Stimulated activated CD4-positive, alpha-beta T cell treated with anti-CD3 and anti-CD28 coated beads, Interleukin-1b, Interleukin-23, amount 100 ng/mL, for 24 hours (primary cell): ENCODE measurements at regions not wholly inside any gene's neighbourhood (a gene's known extent, or its start where the extent isn't known, plus 50 kb on each side); places are given as distances from the start of the nearest gene placed in this dataset.
"Not testable (repeated sequence)": the region's sequence is repeated elsewhere in the genome, so short reads cannot be mapped to it uniquely, and the experiment has no call there.

Experiments used
- DNase-seq, 4 experiments: peaks; one replicate each; pipeline ENCODE4 v3.0.0-alpha.2; 2020; ENCODE audit warnings: low read depth in 4 of 4, low spot score in 1 of 4

DNA sequence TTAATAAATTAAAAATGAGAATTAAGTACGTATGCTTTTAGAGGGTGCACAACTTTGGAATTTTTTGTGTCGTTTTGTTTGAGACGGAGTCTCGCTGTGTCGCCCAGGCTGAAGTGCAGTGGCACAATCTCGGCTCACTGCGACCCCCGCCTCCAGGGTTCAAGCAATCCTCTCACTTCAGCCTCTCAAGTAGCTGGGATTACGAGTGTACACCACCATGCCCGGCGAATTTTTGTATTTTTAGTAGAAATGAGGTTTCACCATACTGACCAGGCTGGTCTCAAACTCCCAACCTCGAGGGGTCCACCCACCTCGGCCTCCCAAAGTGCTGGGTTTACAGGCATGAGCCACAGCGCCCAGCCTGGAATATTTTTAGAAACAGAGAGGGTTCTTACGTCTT, 812.4 kb downstream of the TMEM121 start:
- DNase-seq, result not testable (repeated sequence)

DNA sequence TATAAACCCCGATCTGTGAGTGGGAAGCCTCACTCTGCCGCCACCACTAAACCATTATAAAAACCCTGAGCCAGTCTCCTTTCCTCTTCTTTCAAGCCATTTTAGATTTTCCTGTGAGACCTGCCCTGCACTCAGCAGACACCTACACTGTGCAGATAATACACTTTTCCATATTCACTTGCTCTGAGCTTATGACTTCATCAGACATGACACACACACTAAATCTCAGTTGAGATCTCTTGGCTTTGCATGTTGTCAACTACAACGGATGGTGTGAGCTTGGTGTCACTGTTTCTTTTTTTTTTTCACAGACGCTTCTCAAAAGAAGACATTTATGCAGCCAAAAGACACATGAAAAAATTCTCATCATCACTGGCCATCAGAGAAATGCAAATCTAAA, 814.3 kb downstream of the TMEM121 start:
- DNase-seq, result not testable (repeated sequence)

DNA sequence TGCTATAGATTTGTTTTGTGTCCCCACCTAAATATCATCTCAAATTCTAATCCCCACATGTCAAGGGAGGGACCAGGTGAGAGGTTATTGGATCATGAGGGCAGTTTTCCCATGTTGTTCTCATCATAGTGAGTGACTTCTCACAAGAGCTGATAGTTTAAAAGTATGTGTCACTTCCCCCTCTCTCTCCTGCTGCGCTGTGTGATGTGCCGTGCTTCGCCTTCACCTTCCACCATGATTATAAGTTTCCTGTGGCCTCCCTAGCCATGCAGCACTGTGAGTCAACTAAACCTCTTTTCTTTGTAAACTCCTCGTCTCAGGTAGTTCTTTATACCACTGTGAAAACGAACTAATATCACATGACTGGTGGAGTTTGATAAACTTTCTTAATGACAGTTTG, 814.8 kb downstream of the TMEM121 start:
- DNase-seq, result not testable (repeated sequence)

DNA sequence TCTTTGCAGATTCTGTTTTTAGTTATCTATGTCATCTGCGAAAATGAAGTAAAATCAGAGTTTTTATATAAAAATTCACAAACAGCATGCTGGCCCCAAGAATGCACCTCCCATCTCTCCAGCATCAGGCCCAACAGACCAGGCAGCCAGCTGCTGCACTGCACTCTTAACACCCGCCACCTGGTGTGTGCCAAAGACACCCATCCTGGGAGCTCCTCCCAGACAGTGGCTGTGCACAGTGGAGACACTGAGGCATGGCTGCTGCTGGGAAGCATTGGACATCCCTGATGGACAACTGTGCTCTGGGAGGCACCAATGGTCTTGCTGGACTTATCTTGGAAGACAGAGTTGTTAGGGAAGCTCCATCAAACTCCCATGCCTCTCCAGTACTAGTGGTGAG, 817.2 kb downstream of the TMEM121 start:
- no peak for DNase-seq

DNA sequence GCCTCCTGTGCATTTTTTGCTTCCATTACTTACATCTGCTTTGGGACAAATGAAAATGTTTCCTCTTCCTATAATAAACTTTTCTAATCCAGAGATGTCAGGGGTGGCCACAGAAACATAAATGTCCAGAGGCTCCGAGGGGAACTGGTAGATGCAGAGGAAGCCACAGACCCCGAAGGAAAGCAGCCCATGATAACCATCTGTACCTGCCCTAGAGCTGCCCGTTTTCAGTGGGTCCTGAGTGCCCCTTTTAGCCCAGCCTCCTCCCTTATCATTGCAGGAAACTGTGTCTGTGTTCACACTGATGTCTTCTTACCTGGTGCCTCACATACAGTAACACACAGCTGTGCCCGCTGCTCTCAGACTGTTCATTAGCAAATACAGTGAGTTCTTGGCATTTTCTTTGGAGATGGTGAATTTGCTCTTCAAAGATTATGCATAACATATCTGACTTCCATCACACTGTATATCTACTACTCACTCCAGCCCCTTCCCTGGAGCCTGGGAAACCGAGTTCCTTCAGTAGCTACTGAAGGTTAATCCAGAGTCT, 817.8 kb downstream of the TMEM121 start:
- not testable (repeated sequence) for DNase-seq

DNA sequence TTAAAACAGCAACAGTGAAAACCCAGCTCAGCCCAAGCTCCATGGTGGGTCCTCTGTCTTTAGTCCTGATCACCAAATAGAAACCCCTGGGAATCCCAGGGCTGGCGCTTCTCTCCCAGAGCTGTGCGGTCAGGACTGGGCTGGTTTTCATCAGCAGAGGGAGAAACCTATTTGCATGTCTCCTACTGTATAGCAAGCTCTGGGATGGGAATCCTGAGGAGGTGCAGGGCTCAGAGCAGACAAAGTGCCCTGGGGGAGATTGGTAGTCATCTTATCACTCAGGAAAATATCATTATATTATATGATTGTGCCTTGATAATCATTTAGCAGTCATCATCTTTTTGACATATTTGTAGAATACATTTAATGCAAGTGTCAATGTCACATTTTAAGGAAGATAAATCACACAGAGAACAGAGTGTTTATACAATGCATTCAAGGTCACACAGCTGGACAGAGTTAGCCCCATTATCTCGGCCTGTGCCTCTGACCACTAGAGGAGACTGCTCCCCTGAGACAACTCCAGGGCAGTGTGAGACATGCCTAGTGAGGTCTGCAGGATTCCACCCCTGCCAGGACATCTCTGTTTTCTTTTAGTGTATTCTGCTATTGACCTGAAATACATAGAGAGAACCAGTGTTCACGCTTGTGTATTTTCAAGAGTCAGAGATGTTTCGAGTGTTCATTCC, 818.6 kb downstream of the TMEM121 start:
- not testable (repeated sequence) for DNase-seq

DNA sequence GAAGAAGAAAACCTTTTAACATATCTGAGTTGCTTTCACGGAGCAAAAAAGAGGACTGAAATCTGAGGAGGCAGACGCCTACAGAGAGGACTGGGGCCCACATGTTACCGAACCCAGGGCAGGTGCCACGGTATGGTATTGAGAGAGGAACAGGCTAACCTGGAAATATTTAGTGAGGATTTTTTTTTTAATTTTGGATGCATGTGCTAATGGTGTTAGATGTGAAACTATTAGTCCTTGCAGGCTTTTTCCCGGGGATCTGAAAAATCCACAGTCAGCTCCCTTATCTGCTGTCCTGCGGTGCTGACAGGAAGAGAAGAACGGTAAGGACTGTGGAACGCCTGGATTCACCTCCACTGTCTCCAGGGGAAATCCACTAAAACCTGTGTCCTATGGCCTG, 819.7 kb downstream of the TMEM121 start:
- DNase-seq, result no peak

DNA sequence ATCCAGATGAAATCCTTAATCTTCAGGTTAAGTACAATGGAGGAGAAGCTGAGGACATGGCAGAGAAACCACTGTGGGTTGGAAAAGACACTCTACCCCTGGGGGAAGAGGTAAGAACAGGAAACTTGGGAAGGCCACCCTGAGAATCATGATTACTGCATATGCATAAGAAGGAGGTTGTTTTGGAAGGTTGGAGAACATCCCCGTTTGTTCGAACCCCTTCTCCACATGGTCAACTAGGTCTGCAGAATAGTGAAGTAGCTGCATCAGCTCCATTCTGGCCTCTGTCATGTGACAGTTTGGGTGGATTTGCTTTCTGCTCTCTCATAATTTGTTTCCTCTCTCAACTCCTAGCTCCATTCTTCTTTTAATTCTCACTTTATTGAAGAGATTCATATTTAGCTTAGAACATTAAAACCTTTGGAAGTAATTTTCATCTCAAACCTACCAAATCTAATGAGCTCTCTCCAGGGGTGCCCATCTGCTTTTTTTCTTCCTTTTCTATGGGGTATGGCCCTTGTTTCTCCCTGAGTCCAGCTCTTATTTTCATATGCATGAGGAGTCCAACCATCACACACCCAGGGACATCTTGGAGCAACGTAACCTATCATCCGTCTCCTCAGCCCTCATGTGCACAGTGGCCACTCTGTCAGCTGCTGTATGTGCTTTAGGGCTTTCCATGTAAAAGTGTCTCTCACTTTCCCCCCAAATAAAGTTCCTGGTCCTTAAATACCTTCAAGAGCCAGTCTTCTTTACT, 820.3 kb downstream of the TMEM121 start:
- no peak for DNase-seq

DNA sequence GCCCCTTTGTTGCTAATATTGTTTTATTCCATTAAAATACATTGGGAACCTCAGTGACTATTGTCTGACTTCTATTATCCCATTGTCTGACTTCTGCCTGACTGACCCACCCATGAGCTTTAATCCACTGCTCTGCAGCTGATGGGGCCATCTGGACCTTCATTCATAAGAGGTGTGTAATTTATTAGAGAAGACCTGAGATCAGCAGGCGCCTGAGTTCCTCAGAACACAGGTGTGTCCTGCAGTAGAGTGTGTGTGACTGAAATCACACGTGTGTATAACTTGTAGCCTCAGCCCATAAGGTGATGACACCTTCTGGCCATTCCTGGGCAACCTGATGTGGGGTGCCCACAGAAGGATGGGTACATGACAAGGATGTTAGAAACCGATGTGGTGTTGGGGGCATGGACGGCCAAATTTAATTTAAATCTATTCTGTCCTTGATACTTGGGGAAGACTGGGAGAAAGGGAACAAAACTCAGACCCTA, 821.0 kb downstream of the TMEM121 start:
- DNase-seq, result no peak

DNA sequence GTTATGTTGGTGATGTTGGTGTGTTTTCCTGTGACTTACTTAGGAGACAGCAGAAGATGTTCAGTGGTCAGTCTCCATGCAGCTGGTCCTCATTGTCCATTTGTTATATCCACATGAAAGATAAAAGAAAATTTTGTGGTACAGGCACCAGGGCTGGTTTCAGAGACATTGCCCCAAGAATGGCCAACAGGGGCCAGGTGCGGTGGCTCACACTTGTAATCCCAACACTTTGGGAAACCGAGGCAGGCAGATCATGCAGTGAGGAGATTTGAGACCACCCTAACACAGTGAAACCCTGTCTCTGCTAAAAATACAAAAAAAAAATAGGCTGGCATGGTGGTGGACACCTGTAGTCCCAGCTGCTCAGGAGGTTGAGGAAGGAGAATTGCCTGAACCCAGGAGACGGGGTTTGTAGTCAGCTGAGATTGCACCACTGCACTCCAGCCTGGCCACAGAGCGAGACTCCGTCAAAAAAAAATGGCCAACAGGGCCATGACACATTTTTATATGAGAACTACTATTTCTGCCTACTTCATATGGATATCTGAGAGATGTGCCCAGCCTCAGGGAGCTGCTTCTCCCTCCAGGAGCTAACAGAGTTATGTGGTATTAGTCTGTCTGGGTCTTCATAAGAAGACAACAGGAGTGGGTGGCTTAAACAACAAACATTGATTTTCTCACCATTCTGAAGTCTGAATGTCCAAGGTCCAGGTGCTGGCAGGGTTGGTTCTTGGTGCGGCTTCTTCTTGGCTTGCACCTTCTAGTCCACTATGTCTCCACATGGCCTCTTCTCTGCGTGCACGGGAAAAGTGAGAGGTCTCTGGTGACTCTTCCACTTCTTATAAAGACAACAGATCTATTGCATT, 821.7 kb downstream of the TMEM121 start:
- no peak for DNase-seq

DNA sequence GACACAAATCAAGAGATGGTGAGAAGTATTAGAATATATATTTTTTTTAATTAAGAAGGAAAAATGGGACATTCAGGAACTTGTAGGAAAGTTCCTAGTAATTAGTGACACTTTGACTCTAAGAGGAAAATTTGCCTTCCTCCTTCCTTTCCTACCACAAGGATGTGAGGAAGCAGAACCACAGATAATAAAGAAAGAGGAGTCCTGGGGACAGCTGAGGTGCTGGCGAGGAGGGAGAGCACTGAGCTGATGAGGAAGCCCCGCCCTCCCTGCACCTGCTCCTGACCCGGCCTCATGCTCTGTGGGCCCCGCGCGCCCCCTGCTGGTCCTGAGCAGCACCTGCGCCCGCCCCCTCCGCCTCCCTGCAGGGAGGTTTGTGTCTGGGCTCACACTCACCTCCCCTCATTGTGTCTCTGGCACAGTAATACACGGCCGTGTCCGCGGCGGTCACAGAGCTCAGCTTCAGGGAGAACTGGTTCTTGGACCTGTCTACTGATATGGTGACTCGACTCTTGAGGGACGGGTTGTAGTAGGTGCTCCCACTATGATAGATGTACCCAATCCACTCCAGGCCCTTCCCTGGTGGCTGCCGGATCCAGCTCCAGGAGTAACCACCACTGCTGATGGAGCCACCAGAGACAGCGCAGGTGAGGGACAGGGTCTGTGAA, 822.6 kb downstream of the TMEM121 start:
- peak in 3 of 4 experiments; percentile 50 to 85 (median 56) for DNase-seq

DNA sequence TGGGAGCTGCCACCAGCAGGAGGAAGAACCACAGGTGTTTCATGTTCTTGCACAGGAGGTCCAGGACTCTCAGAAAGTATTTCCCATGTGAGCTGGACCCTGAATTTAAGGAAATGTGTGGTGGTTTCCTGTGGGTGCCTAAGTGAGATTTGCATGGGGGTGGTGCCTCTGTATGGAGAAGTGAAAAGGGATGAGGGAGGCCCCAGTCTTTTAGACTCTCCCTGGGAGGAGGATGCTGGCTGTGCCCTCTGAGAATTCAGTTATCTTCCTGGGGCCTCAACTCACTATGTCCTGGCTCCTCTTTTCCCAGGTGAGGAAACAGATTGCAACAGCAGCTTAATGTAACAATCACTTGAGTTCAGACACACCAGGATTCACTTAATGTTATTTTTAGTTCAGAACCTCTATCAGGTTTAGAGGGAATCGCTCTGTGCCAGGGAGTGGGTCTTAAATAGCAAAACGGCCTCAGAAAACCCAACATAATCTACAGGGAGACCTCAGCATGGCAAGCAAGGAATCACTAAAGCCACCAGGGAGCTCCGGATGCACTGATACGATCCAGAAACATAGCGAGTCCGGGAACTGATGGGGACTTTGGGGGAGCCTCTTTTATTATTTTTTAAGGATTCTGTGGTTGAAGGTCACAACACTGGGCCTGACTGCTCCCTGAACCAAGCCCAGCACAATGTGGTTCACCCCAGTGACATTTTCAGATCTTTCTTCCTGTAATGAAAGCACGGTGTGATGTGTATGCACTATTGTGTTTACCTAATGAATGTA, 823.5 kb downstream of the TMEM121 start:
- not testable (repeated sequence) for DNase-seq

DNA sequence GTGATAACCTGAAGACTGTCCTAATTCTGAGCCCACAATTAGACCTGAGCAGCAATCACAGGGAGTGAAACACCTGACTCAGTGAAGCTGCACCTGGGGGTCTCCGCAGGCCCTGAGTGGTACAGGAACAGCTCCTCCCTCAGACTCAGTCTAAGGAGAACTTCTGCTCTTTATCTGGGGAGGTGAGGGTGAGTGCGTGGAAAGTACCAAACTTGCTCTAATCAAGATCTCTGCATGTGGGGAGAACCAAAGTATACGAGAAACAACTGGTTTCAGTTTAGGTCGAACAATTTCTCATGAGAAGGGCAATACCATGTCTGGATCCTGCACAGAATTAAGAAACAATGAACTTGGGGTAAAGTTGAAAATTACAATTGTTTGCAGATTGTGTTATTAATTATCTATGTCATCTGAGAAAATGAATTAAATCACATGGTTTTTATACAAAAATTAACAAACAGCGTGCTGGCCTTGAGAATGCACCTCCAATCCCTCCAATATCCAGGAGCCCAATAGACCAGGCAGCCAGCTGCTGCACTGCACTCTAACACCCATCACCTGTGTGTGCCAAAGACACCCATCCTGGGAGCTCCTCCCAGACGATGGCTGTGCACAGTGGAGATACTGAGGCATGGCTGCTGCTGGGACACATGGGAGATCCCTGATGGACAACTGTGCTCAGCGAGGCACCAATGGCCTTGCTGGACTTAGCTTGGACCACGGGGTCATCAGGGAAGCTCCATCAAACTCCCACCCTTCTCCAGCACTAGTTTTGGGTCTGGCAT, 828.8 kb downstream of the TMEM121 start:
- not testable (repeated sequence) for DNase-seq

DNA sequence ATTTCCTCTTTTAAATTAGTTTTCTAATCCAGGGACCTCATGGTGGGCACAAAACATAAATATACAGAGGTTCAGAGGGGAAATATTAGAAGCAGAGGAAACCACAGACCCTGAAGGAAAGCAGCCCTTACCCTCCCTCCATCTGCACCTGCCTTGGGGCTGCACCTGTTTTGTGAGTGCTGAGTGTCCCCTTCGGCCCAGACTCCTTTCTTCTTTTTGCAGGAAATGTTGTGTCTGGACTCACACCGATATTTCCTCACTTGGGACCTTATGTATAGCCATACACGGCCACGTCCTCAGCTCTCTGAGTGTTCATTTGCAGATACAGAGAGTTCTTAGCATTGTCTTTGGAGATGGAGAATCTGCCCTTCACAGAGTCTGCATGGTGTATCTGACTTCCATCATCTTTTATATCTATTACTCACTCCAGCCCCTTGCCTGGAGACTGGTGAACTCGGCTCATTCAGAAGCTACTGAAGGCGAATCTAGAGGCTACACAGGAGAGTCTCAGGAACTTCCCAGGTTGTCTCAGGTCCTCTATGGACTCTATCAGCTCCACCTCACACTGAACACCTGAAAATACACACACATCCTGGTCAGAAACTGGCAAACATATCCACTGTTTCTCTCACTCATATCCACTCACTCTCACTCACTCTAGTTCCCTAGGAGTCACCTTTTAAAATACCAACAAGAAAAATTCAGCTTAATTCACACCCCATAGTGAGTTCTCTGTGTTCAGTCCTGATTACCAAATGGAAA, 829.7 kb downstream of the TMEM121 start:
- not testable (repeated sequence) for DNase-seq

DNA sequence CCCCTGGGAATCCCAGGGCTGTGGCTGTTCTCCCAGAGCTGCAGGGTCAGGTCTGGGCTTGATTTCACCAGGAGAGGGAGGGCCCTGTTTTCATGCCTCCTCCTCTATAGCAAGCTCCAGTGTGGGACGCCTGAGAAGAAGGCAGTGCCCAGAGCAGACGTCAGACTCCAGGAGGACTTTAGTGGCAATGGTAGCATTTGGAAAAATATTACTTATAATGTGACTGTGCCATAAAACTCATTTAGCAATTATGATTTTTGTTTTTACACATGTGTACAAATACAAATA, 830.2 kb downstream of the TMEM121 start:
- not testable (repeated sequence) for DNase-seq

DNA sequence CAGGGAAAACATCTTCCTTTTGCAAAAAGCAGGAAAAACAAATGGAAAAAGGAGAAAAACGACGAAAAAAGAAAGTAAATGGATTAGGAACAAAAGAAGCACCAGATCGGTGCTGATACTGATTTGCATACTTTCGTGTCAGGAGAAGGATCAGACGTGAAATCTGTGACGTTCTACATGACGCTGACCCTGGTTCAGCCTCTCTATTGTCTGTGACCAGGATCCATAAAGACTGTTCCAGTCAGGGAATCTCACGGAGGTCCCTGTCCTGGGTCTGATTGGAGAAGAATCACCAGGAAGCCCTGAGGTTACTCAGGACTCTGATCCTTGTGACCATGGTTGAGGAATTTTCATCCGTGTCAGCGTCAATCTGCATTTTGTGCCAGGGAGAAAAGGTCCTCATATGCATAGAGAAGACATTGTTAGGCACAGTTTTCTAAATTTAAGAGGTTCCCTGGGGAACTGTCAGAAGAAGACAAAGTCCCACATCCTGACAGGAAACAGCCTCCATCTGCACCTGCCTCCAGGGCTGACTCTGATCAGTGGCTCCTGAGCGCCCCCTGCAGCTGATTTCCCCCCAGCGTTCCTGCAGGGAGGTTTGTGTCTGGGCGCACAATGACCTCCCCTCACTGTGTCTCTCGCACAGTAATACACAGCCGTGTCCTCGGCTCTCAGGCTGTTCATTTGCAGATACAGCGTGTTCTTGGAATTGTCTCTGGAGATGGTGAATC, 832.9 kb downstream of the TMEM121 start:
- peak in 1 of 4 experiments; percentile 37 for DNase-seq

DNA sequence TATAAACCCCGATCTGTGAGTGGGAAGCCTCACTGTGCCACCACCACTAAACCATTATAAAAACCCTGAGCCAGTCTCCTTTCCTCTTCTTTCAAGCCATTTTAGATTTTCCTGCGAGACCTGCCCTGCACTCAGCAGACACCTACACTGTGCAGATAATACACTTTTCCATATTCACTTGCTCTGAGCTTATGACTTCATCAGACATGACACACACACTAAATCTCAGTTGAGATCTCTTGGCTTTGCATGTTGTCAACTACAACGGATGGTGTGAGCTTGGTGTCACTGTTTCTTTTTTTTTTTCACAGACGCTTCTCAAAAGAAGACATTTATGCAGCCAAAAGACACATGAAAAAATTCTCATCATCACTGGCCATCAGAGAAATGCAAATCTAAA, 839.0 kb downstream of the TMEM121 start:
- not testable (repeated sequence) for DNase-seq

DNA sequence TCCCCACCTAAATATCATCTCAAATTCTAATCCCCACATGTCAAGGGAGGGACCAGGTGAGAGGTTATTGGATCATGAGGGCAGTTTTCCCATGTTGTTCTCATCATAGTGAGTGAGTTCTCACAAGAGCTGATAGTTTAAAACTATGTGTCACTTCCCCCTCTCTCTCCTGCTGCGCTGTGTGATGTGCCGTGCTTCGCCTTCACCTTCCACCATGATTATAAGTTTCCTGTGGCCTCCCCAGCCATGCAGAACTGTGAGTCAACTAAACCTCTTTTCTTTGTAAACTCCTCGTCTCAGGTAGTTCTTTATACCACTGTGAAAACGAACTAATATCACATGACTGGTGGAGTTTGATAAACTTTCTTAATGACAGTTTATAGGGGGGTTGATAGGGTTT, 839.5 kb downstream of the TMEM121 start:
- DNase-seq, result not testable (repeated sequence)
